ENCODE measurements at regions not wholly inside any gene's neighbourhood (a gene's known extent, or its start where the extent isn't known, plus 50 kb on each side); places are given as distances from the start of the nearest gene placed in this dataset.

GRCh38 chr13:50071379-50071778, 56.1 kb downstream of the KCNRG start:
- DNase-seq, result no peak

- no peak for DNase-seq
Measured at GRCh38 chr13:50072676-50073075, 57.4 kb downstream of the KCNRG start.

- DNase-seq, result no peak
Measured at GRCh38 chr13:50073340-50073739, 58.1 kb downstream of the KCNRG start.

GRCh38 chr13:50074843-50075242, 59.6 kb downstream of the KCNRG start:
- DNase-seq, result no peak

GRCh38 chr13:50075619-50076097, 60.4 kb downstream of the KCNRG start:
- no peak for DNase-seq

GRCh38 chr13:50077431-50077830, 62.2 kb downstream of the KCNRG start:
- no peak for DNase-seq

GRCh38 chr13:50078231-50078894, 63.1 kb downstream of the KCNRG start:
- DNase-seq, result no peak

- no peak for DNase-seq
Measured at GRCh38 chr13:50078895-50079654, 63.8 kb downstream of the KCNRG start.

GRCh38 chr13:50079655-50080202, 64.5 kb downstream of the KCNRG start:
- no peak for DNase-seq

GRCh38 chr13:50080203-50080910, 65.1 kb downstream of the KCNRG start:
- peak; percentile 23 for DNase-seq

- peak; percentile 38 for DNase-seq
Measured at GRCh38 chr13:50080911-50081678, 65.9 kb downstream of the KCNRG start.

GRCh38 chr13:50081679-50082425, 66.6 kb downstream of the KCNRG start:
- DNase-seq, result peak; percentile 96

- peak; percentile 59 for DNase-seq
Measured at GRCh38 chr13:50082426-50083281, 67.4 kb downstream of the KCNRG start.

GRCh38 chr13:50085063-50085462, 69.8 kb downstream of the KCNRG start:
- no peak for DNase-seq

GRCh38 chr13:50089633-50090032, 74.4 kb downstream of the KCNRG start:
- DNase-seq, result no peak

- no peak for DNase-seq
Measured at GRCh38 chr13:50090211-50090610, 75.0 kb downstream of the KCNRG start.

- DNase-seq, result no peak
Measured at GRCh38 chr13:50094615-50095293, 79.5 kb downstream of the KCNRG start.

- no peak for DNase-seq
Measured at GRCh38 chr13:50098693-50099092, 83.4 kb downstream of the KCNRG start.

GRCh38 chr13:50099473-50099872, 84.2 kb downstream of the KCNRG start:
- no peak for DNase-seq

- no peak for DNase-seq
Measured at GRCh38 chr13:50101590-50101989, 86.3 kb downstream of the KCNRG start.

Measured in T-helper 9 cell (primary cell).